ENCODE measurements at regions not wholly inside any gene's neighbourhood (a gene's known extent, or its start where the extent isn't known, plus 50 kb on each side); places are given as distances from the start of the nearest gene placed in this dataset.

GRCh38 chr11:27281276-27281675 lies 81.7 kb downstream of the CCDC34 start:
- TF ChIP-seq CTCF (IDR thresholded peaks at IDR 0.05) (no peak), EZH2 (IDR thresholded peaks at IDR 0.05; ENCODE audit: borderline replicate concordance, insufficient read depth, low read depth, low read length, poor library complexity, severe bottlenecking) (no peak)

All from B cell (primary cell).